ENCODE measurements at regions not wholly inside any gene's neighbourhood (a gene's known extent, or its start where the extent isn't known, plus 50 kb on each side); places are given as distances from the start of the nearest gene placed in this dataset.

DNA sequence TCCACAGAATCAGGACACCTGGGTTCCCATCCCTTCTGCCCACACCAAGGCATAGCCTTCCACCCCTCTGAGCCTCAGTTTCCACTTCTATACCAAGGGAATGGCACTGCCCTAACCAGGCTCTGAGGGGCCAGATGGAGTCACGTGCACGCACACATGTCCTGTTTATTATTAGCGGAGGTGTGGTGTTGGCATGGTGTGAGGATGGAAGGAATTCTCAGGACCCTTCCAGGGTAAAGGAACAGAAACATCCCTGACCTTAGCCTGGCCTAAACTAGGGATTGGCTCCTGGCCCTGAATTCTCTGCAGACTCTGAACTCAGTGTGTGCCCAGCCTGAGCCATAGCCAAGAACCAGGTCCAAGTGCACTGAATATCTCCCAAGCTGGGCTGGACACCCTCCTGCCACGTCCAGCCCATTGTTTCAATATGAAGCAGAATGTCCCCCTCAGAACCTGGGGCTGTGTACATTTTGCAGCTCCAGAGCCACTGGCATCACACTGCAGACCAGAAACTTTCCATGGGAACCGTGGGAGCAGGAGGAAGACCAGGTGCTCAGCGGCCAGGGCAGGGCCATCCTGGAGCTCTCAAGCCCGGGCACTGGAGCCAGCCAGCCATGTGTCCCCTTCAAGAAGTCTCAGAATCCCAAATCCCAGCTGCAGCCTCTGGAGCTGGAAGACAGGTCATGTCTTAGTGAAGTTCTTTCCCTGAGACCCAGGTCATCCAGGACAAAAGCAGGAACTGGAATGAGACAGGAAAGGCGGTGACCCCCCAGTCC, 208.4 kb downstream of the ANKRD60 start:
- Mint-ChIP-seq H3K27ac (no peak overlapping the region; a peak in 1 of 7 replicates), H3K36me3 (ENCODE audit: insufficient read depth in 1 of 3, low read depth in 3 of 3) (peaks cover 0 to 2% (median 0%) of the 10 kb centered on the region in 3 experiments; a peak in 2 of 7 replicates), H3K4me1 (peaks cover 0 to 10% of the 10 kb centered on the region in 2 experiments; a peak in 1 of 4 replicates), H3K4me3 (no peak overlapping the region), H3K27me3 (ENCODE audit: low read depth) (no peaks in the 10 kb centered on the region), H3K9me3 (peaks cover 3 to 4% of the 10 kb centered on the region in 2 experiments; a peak in 4 of 5 replicates)
- no peak overlapping the region for H4K5ac ChIP-seq (ENCODE audit: insufficient read length, low read depth, low read length)
- no peaks in the 10 kb centered on the region for H3K9me3 ChIP-seq (ENCODE audit: control insufficient read depth, low read depth, low read length)
- H3K79me2 ChIP-seq (ENCODE audit: insufficient read depth, low read length), result no peaks in the 10 kb centered on the region
- no peak overlapping the region for H2BK5ac ChIP-seq (ENCODE audit: insufficient read length, low read length)
- H3K4me1 ChIP-seq (ENCODE audit: insufficient read depth, low read length), result no peaks in the 10 kb centered on the region
- no peak overlapping the region for H2BK20ac ChIP-seq (ENCODE audit: low read depth, low read length, poor library complexity, severe bottlenecking)
- H3K23me2 ChIP-seq (ENCODE audit: insufficient read length, low read depth, low read length, poor library complexity, severe bottlenecking), result no peaks in the 10 kb centered on the region
- no peaks in the 10 kb centered on the region for H3K79me1 ChIP-seq (ENCODE audit: insufficient read depth, low read depth, low read length, poor library complexity, severe bottlenecking)
- no peak overlapping the region for H3K9ac ChIP-seq (ENCODE audit: extremely low read depth, insufficient read length, low read length)
- no CpG with 5 or more reads among the region's 8 CpGs for WGBS (ENCODE audit: extremely low coverage, insufficient read length, low lambda C conversion rate)
- H3K4ac ChIP-seq (ENCODE audit: low read depth, low read length), result no peak overlapping the region
- no peak overlapping the region for H2BK120ac ChIP-seq (ENCODE audit: low read depth, low read length, poor library complexity, severe bottlenecking)
- H2BK12ac ChIP-seq (ENCODE audit: insufficient read length, low read depth, low read length), result no peak overlapping the region
- no peak overlapping the region for H3K4me2 ChIP-seq (ENCODE audit: insufficient read depth, insufficient read length, low read length)
- no peaks in the 10 kb centered on the region for H3K27me3 ChIP-seq (ENCODE audit: insufficient read depth, low read length)
- DNase-seq, result peak; percentile 14
- TF ChIP-seq, protein P1, sequence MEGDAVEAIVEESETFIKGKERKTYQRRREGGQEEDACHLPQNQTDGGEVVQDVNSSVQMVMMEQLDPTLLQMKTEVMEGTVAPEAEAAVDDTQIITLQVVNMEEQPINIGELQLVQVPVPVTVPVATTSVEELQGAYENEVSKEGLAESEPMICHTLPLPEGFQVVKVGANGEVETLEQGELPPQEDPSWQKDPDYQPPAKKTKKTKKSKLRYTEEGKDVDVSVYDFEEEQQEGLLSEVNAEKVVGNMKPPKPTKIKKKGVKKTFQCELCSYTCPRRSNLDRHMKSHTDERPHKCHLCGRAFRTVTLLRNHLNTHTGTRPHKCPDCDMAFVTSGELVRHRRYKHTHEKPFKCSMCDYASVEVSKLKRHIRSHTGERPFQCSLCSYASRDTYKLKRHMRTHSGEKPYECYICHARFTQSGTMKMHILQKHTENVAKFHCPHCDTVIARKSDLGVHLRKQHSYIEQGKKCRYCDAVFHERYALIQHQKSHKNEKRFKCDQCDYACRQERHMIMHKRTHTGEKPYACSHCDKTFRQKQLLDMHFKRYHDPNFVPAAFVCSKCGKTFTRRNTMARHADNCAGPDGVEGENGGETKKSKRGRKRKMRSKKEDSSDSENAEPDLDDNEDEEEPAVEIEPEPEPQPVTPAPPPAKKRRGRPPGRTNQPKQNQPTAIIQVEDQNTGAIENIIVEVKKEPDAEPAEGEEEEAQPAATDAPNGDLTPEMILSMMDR (conservative IDR thresholded peaks at IDR 0.05), result no peak
- no peak overlapping the region for H4K8ac ChIP-seq (replicated peaks; ENCODE audit: insufficient read length, low read depth, low read length)
- H4K91ac ChIP-seq (ENCODE audit: insufficient read length, low read depth, low read length), result no peak overlapping the region
- no peaks in the 10 kb centered on the region for H4K20me1 ChIP-seq (ENCODE audit: control insufficient read depth, insufficient read depth, insufficient read length)
- no peak overlapping the region for H3K56ac ChIP-seq (ENCODE audit: insufficient read length, low read depth, low read length)
- H3K18ac ChIP-seq (ENCODE audit: insufficient read length, low read depth, low read length), result no peak overlapping the region
- no peak overlapping the region for H2AK5ac ChIP-seq (ENCODE audit: insufficient read length, low read length)
- no peak overlapping the region for H3T11ph ChIP-seq (ENCODE audit: low read length)
- H3K23ac ChIP-seq (ENCODE audit: insufficient read length, low read depth, low read length), result no peak overlapping the region
- H3K14ac ChIP-seq (ENCODE audit: insufficient read depth, low read length), result no peak overlapping the region; the same call in 1 of the 2 replicates
- no peak overlapping the region for H2BK15ac ChIP-seq (ENCODE audit: low read depth, low read length)
- no peak overlapping the region for H3K27ac ChIP-seq (ENCODE audit: insufficient read length, low read depth, low read length)
- no peak overlapping the region for H2AFZ ChIP-seq (ENCODE audit: low read length)
